Activated CD4-positive, alpha-beta T cell treated with anti-CD3 and anti-CD28 coated beads, Interleukin-2, amount 10 ng/mL, durations not matched to agents 7 days and 5 days (primary cell): ENCODE measurements at regions not wholly inside any gene's neighbourhood (a gene's known extent, or its start where the extent isn't known, plus 50 kb on each side); places are given as distances from the start of the nearest gene placed in this dataset.

ENCODE experiments used
- CTCF ChIA-PET: fragments of 350-600 bp; sonication (Branson Sonifier 250); formaldehyde crosslinking; loops from one replicate; lab custom pipeline; 2021; ENCODE audit warnings: antibody characterized with exemption; lab: Charles Lee
- POLR2A ChIA-PET: fragments of 350-600 bp; sonication (Branson Sonifier 250); formaldehyde crosslinking; loops from one replicate; lab custom pipeline; 2021; ENCODE audit warnings: antibody characterized with exemption; lab: Charles Lee
- DNase-seq: peaks from one replicate; pipeline ENCODE4 v3.0.0-alpha.2; 2020
- H3K27ac Mint-ChIP-seq: one replicate; pipeline ENCODE4 v1.8.0; 2021; ENCODE audit warnings: mild to moderate bottlenecking, moderate library complexity, mixed read lengths
- H3K27me3 Mint-ChIP-seq: one replicate; pipeline ENCODE4 v1.8.0; 2021; ENCODE audit warnings: mixed read lengths
- H3K36me3 Mint-ChIP-seq: one replicate; pipeline ENCODE4 v1.8.0; 2021; ENCODE audit warnings: low read depth, mixed read lengths
- H3K4me1 Mint-ChIP-seq: one replicate; pipeline ENCODE4 v1.8.0; 2021; ENCODE audit warnings: mixed read lengths
- H3K4me3 Mint-ChIP-seq: one replicate; pipeline ENCODE4 v1.8.0; 2021; ENCODE audit warnings: mild to moderate bottlenecking, moderate library complexity, mixed read lengths
- H3K9me3 Mint-ChIP-seq: one replicate; pipeline ENCODE4 v1.8.0; 2021; ENCODE audit warnings: mixed read lengths

GRCh38 chr11:127588431-127588830 is 587.9 kb upstream of the KIRREL3 start:
- POLR2A ChIA-PET: no interaction called here
- H3K4me1 Mint-ChIP-seq: no peaks in the 10 kb centered on the region
- no peak for DNase-seq

GRCh38 chr11:127587511-127587910 is 586.9 kb upstream of the KIRREL3 start:
- H3K9me3 Mint-ChIP-seq: no peaks in the 10 kb centered on the region
- H3K4me3 Mint-ChIP-seq: no peak overlapping the region
- no peaks in the 10 kb centered on the region for H3K36me3 Mint-ChIP-seq
- DNase-seq: no peak
- H3K27me3 Mint-ChIP-seq: no peaks in the 10 kb centered on the region
- CTCF ChIA-PET: interaction anchor here (0.6 kb wide), 1 partner anchor 1414 kb away, joined by 4 read pairs; no protein-coding TSS in a partner anchor
- POLR2A ChIA-PET: no interaction called here
- H3K27ac Mint-ChIP-seq: no peak overlapping the region
- no peaks in the 10 kb centered on the region for H3K4me1 Mint-ChIP-seq

More at GRCh38 chr11:127588431-127588830, 587.9 kb upstream of the KIRREL3 start:
- no peak overlapping the region for H3K27ac Mint-ChIP-seq
- no peaks in the 10 kb centered on the region for H3K9me3 Mint-ChIP-seq
- H3K36me3 Mint-ChIP-seq: no peaks in the 10 kb centered on the region
- no peak overlapping the region for H3K4me3 Mint-ChIP-seq
- H3K27me3 Mint-ChIP-seq: no peaks in the 10 kb centered on the region
- CTCF ChIA-PET: interaction anchor here (0.6 kb wide), 1 partner anchor 1029 kb away, joined by 3 read pairs; no protein-coding TSS in a partner anchor

- Mint-ChIP-seq H3K9me3 (no peaks in the 10 kb centered on the region), H3K36me3 (no peaks in the 10 kb centered on the region), H3K27me3 (no peaks in the 10 kb centered on the region), H3K4me1 (no peaks in the 10 kb centered on the region), H3K27ac (no peak overlapping the region), H3K4me3 (no peak overlapping the region)
- CTCF ChIA-PET: no interaction called here
- no peak for DNase-seq
- POLR2A ChIA-PET: no interaction called here
Observed at GRCh38 chr11:127576210-127576609, 575.6 kb upstream of the KIRREL3 start.

- no peaks in the 10 kb centered on the region for H3K9me3 Mint-ChIP-seq
- no peaks in the 10 kb centered on the region for H3K4me1 Mint-ChIP-seq
- CTCF ChIA-PET: no interaction called here
- H3K4me3 Mint-ChIP-seq: no peak overlapping the region
- DNase-seq: no peak
- H3K36me3 Mint-ChIP-seq: no peaks in the 10 kb centered on the region
- H3K27ac Mint-ChIP-seq: no peak overlapping the region
- POLR2A ChIA-PET: no interaction called here
- no peaks in the 10 kb centered on the region for H3K27me3 Mint-ChIP-seq
Observed at GRCh38 chr11:127574478-127574877, 573.9 kb upstream of the KIRREL3 start.

- ChIA-PET POLR2A (no interaction called here), CTCF (no interaction called here)
- H3K4me3 Mint-ChIP-seq: no peak overlapping the region
Observed at GRCh38 chr11:127568891-127569290, 568.3 kb upstream of the KIRREL3 start.

GRCh38 chr11:127567237-127567932 is 566.8 kb upstream of the KIRREL3 start:
- POLR2A ChIA-PET: no interaction called here
- no peaks in the 10 kb centered on the region for H3K4me1 Mint-ChIP-seq
- no peak for DNase-seq
- H3K27ac Mint-ChIP-seq: no peak overlapping the region
- H3K36me3 Mint-ChIP-seq: no peaks in the 10 kb centered on the region
- H3K4me3 Mint-ChIP-seq: no peak overlapping the region
- H3K9me3 Mint-ChIP-seq: no peaks in the 10 kb centered on the region
- CTCF ChIA-PET: interaction anchor here (0.5 kb wide), 1 partner anchor 8 kb away, joined by 4 read pairs; no protein-coding TSS in a partner anchor
- H3K27me3 Mint-ChIP-seq: no peaks in the 10 kb centered on the region

More at GRCh38 chr11:127568891-127569290, 568.3 kb upstream of the KIRREL3 start:
- no peaks in the 10 kb centered on the region for H3K27me3 Mint-ChIP-seq
- no peaks in the 10 kb centered on the region for H3K9me3 Mint-ChIP-seq
- no peaks in the 10 kb centered on the region for H3K4me1 Mint-ChIP-seq
- H3K27ac Mint-ChIP-seq: no peak overlapping the region
- no peak for DNase-seq
- no peaks in the 10 kb centered on the region for H3K36me3 Mint-ChIP-seq

- H3K27me3 Mint-ChIP-seq: no peaks in the 10 kb centered on the region
Observed at GRCh38 chr11:127564810-127565209, 564.2 kb upstream of the KIRREL3 start.

GRCh38 chr11:127559978-127560377 is 559.4 kb upstream of the KIRREL3 start:
- Mint-ChIP-seq H3K4me3 (no peak overlapping the region), H3K36me3 (no peaks in the 10 kb centered on the region), H3K9me3 (no peaks in the 10 kb centered on the region), H3K27me3 (no peaks in the 10 kb centered on the region), H3K27ac (no peak overlapping the region), H3K4me1 (no peaks in the 10 kb centered on the region)
- ChIA-PET CTCF (no interaction called here), POLR2A (no interaction called here)
- no peak for DNase-seq

More at GRCh38 chr11:127564810-127565209, 564.2 kb upstream of the KIRREL3 start:
- no peaks in the 10 kb centered on the region for H3K9me3 Mint-ChIP-seq
- H3K27ac Mint-ChIP-seq: no peak overlapping the region
- H3K4me3 Mint-ChIP-seq: no peak overlapping the region
- H3K36me3 Mint-ChIP-seq: no peaks in the 10 kb centered on the region
- H3K4me1 Mint-ChIP-seq: no peaks in the 10 kb centered on the region
- ChIA-PET POLR2A (no interaction called here), CTCF (no interaction called here)
- DNase-seq: no peak

GRCh38 chr11:127552446-127552845 is 551.9 kb upstream of the KIRREL3 start:
- Mint-ChIP-seq H3K27me3 (no peaks in the 10 kb centered on the region), H3K4me1 (no peaks in the 10 kb centered on the region), H3K9me3 (no peaks in the 10 kb centered on the region), H3K36me3 (no peaks in the 10 kb centered on the region), H3K27ac (no peak overlapping the region), H3K4me3 (no peak overlapping the region)
- ChIA-PET POLR2A (no interaction called here), CTCF (no interaction called here)
- DNase-seq: no peak

GRCh38 chr11:127531167-127531566 is 530.6 kb upstream of the KIRREL3 start:
- Mint-ChIP-seq H3K4me3 (no peak overlapping the region), H3K27me3 (no peaks in the 10 kb centered on the region), H3K4me1 (no peaks in the 10 kb centered on the region), H3K9me3 (no peaks in the 10 kb centered on the region), H3K27ac (no peak overlapping the region), H3K36me3 (no peaks in the 10 kb centered on the region)
- no peak for DNase-seq
- CTCF ChIA-PET: no interaction called here
- POLR2A ChIA-PET: no interaction called here

GRCh38 chr11:127528297-127528696 is 527.7 kb upstream of the KIRREL3 start:
- no peak overlapping the region for H3K4me3 Mint-ChIP-seq
- H3K4me1 Mint-ChIP-seq: no peaks in the 10 kb centered on the region
- POLR2A ChIA-PET: no interaction called here
- H3K9me3 Mint-ChIP-seq: no peaks in the 10 kb centered on the region
- no peak overlapping the region for H3K27ac Mint-ChIP-seq
- CTCF ChIA-PET: interaction anchor here (0.6 kb wide), 1 partner anchor 708 kb away, joined by 4 read pairs; no protein-coding TSS in a partner anchor
- H3K36me3 Mint-ChIP-seq: no peaks in the 10 kb centered on the region
- no peak for DNase-seq
- H3K27me3 Mint-ChIP-seq: no peaks in the 10 kb centered on the region

GRCh38 chr11:127524618-127525017 is 524.0 kb upstream of the KIRREL3 start:
- Mint-ChIP-seq H3K9me3 (no peaks in the 10 kb centered on the region), H3K36me3 (no peaks in the 10 kb centered on the region), H3K27ac (no peak overlapping the region), H3K27me3 (no peaks in the 10 kb centered on the region), H3K4me3 (no peak overlapping the region), H3K4me1 (no peaks in the 10 kb centered on the region)
- ChIA-PET POLR2A (no interaction called here), CTCF (no interaction called here)
- no peak for DNase-seq

- H3K4me3 Mint-ChIP-seq: no peak overlapping the region
- H3K36me3 Mint-ChIP-seq: no peaks in the 10 kb centered on the region
- H3K9me3 Mint-ChIP-seq: no peaks in the 10 kb centered on the region
- no peaks in the 10 kb centered on the region for H3K4me1 Mint-ChIP-seq
- ChIA-PET POLR2A (no interaction called here), CTCF (no interaction called here)
- no peak for DNase-seq
- H3K27ac Mint-ChIP-seq: no peak overlapping the region
- H3K27me3 Mint-ChIP-seq: no peaks in the 10 kb centered on the region
Observed at GRCh38 chr11:127521413-127521812, 520.8 kb upstream of the KIRREL3 start.

- POLR2A ChIA-PET: no interaction called here
- Mint-ChIP-seq H3K36me3 (no peaks in the 10 kb centered on the region), H3K4me3 (no peak overlapping the region), H3K27me3 (no peaks in the 10 kb centered on the region), H3K9me3 (no peaks in the 10 kb centered on the region), H3K4me1 (no peaks in the 10 kb centered on the region), H3K27ac (no peak overlapping the region)
- DNase-seq: no peak
- CTCF ChIA-PET: no interaction called here
Observed at GRCh38 chr11:127507851-127508250, 507.3 kb upstream of the KIRREL3 start.
